ENCODE measurements at regions not wholly inside any gene's neighbourhood (a gene's known extent, or its start where the extent isn't known, plus 50 kb on each side); places are given as distances from the start of the nearest gene placed in this dataset.

GRCh38 chr13:72201726-72202125 lies 334.7 kb upstream of the DACH1 start:
- H3K9me3 Mint-ChIP-seq: no peaks in the 10 kb centered on the region
- Histone ChIP-seq H3K9me3 (ENCODE audit: low read depth) (no peaks in the 10 kb centered on the region), H3K27me3 (no peaks in the 10 kb centered on the region), H3K4me1 (no peaks in the 10 kb centered on the region), H3K27ac (no peak overlapping the region), H2AFZ (replicated peaks) (no peak overlapping the region), H3K36me3 (no peaks in the 10 kb centered on the region), H3K79me2 (ENCODE audit: low read depth) (no peaks in the 10 kb centered on the region), H3K4me3 (no peak overlapping the region), H3K9ac (no peak overlapping the region), H3K4me2 (no peak overlapping the region), H4K20me1 (ENCODE audit: low read depth) (no peaks in the 10 kb centered on the region), H3F3A (ENCODE audit: low read depth) (no peaks in the 10 kb centered on the region)
- H3K27ac Mint-ChIP-seq: no peak overlapping the region
- H3K4me3 Mint-ChIP-seq: no peak overlapping the region
- H3K27me3 Mint-ChIP-seq (ENCODE audit: insufficient read depth, low read depth): no peaks in the 10 kb centered on the region
- H3K36me3 Mint-ChIP-seq: no peaks in the 10 kb centered on the region
- H3K4me1 Mint-ChIP-seq: peaks cover 10% of the 10 kb centered on the region
- no peak for DNase-seq (ENCODE audit: low spot score)
- TF ChIP-seq EZH2 (IDR thresholded peaks at IDR 0.05): no peak
- TF ChIP-seq CTCF (IDR thresholded peaks at IDR 0.05): no peak
- TF ChIP-seq EZH2phosphoT487 (IDR thresholded peaks at IDR 0.05): no peak

GRCh38 chr13:72199640-72200039 lies 332.6 kb upstream of the DACH1 start:
- H2AFZ ChIP-seq (replicated peaks): no peak overlapping the region
- Mint-ChIP-seq H3K4me1 (peaks cover 10% of the 10 kb centered on the region), H3K4me3 (no peak overlapping the region), H3K27ac (no peak overlapping the region), H3K27me3 (ENCODE audit: insufficient read depth, low read depth) (no peaks in the 10 kb centered on the region), H3K9me3 (no peaks in the 10 kb centered on the region), H3K36me3 (no peaks in the 10 kb centered on the region)
- no peaks in the 10 kb centered on the region for H3K4me1 ChIP-seq
- no peaks in the 10 kb centered on the region for H3K27me3 ChIP-seq
- no peaks in the 10 kb centered on the region for H3K79me2 ChIP-seq (ENCODE audit: low read depth)
- no peaks in the 10 kb centered on the region for H3F3A ChIP-seq (ENCODE audit: low read depth)
- no peak for DNase-seq (ENCODE audit: low spot score)
- H3K4me2 ChIP-seq: no peak overlapping the region
- H3K36me3 ChIP-seq: no peaks in the 10 kb centered on the region
- H3K27ac ChIP-seq: no peak overlapping the region
- H4K20me1 ChIP-seq (ENCODE audit: low read depth): no peaks in the 10 kb centered on the region
- TF ChIP-seq EZH2phosphoT487 (IDR thresholded peaks at IDR 0.05) (no peak), CTCF (IDR thresholded peaks at IDR 0.05) (no peak), EZH2 (IDR thresholded peaks at IDR 0.05) (no peak)
- no peaks in the 10 kb centered on the region for H3K9me3 ChIP-seq (ENCODE audit: low read depth)
- no peak overlapping the region for H3K4me3 ChIP-seq
- no peak overlapping the region for H3K9ac ChIP-seq

DNA sequence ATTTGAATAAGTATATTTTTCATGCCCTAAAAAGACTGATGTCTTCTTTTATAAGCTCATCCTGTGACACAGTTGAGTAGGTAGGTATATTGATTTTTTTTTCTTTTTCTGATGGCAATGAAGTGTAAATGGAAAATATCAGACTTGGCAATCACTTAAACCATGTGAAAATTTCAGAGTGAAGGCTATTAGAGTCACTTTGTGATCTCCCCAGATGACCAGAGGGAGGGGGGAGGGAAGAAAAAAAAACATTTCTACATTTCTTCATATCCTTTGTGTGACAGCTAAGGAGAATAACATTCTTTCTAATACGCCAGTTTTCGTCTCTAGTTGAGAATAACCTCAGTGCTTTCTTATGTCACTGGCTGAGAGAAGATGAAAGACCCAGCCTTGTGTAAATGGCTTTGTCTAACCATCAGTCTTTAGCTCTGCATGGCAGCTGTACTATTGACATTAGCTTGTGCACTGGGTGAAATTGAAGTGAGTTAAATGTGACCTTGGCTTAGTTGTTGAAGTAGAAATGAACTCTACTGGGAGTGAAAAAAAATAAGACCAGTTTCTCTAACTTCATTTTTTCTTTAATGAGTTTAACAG lies 332.1 kb upstream of the DACH1 start:
- no peak for DNase-seq (ENCODE audit: low spot score)
- Histone ChIP-seq H3K4me3 (no peak overlapping the region), H3F3A (ENCODE audit: low read depth) (no peaks in the 10 kb centered on the region), H3K79me2 (ENCODE audit: low read depth) (no peaks in the 10 kb centered on the region), H3K4me2 (no peak overlapping the region), H3K9me3 (ENCODE audit: low read depth) (no peaks in the 10 kb centered on the region), H3K27me3 (no peaks in the 10 kb centered on the region), H3K9ac (no peak overlapping the region), H2AFZ (replicated peaks) (no peak overlapping the region), H3K4me1 (no peaks in the 10 kb centered on the region), H3K36me3 (no peaks in the 10 kb centered on the region), H4K20me1 (ENCODE audit: low read depth) (no peaks in the 10 kb centered on the region), H3K27ac (no peak overlapping the region)
- Mint-ChIP-seq H3K36me3 (no peaks in the 10 kb centered on the region), H3K4me1 (peaks cover 10% of the 10 kb centered on the region), H3K27ac (no peak overlapping the region), H3K4me3 (no peak overlapping the region), H3K9me3 (no peaks in the 10 kb centered on the region), H3K27me3 (ENCODE audit: insufficient read depth, low read depth) (no peaks in the 10 kb centered on the region)
- TF ChIP-seq CTCF (IDR thresholded peaks at IDR 0.05): no peak
- TF ChIP-seq EZH2phosphoT487 (IDR thresholded peaks at IDR 0.05): no peak
- TF ChIP-seq EZH2 (IDR thresholded peaks at IDR 0.05): no peak
